H9 (cell line): ENCODE measurements at regions not wholly inside any gene's neighbourhood (a gene's known extent, or its start where the extent isn't known, plus 50 kb on each side); places are given as distances from the start of the nearest gene placed in this dataset.
"Not testable (repeated sequence)": the region's sequence is repeated elsewhere in the genome, so short reads cannot be mapped to it uniquely, and the experiment has no call there.

Experiments
- DNase-seq: peaks from one replicate; pipeline ENCODE4 v3.0.0-alpha.2; 2017
- H2AFZ ChIP-seq: one replicate; pipeline ENCODE4 v1.6.1; 2013; ENCODE audit warnings: mild to moderate bottlenecking, low read length, control low read depth, moderate library complexity
- H2AK5ac ChIP-seq: 2 replicates; pipeline ENCODE4 v1.6.1; 2013; ENCODE audit warnings: low read length, control low read depth, mixed read lengths; ENCODE audit not compliant: insufficient read length
- H2BK120ac ChIP-seq: one replicate; pipeline ENCODE4 v1.6.1; 2013; ENCODE audit warnings: low read depth, mild to moderate bottlenecking, low read length, control low read depth, inconsistent platforms; ENCODE audit not compliant: poor library complexity, severe bottlenecking
- H2BK12ac ChIP-seq: 2 replicates; pipeline ENCODE4 v1.6.1; 2013; ENCODE audit warnings: low read length, control low read depth, mixed read lengths, low read depth; ENCODE audit not compliant: insufficient read length
- H2BK15ac ChIP-seq: 2 replicates; pipeline ENCODE4 v1.6.1; 2013; ENCODE audit warnings: low read depth, low read length, control low read depth
- H2BK20ac ChIP-seq: one replicate; pipeline ENCODE4 v1.6.1; 2013; ENCODE audit warnings: low read depth, mild to moderate bottlenecking, low read length, control low read depth, inconsistent platforms; ENCODE audit not compliant: poor library complexity, severe bottlenecking
- H2BK5ac ChIP-seq: 2 replicates; pipeline ENCODE4 v1.6.1; 2013; ENCODE audit warnings: low read length, control low read depth, mixed read lengths; ENCODE audit not compliant: insufficient read length
- H3K14ac ChIP-seq: 2 replicates; pipeline ENCODE4 v1.6.1; 2013; ENCODE audit warnings: low read length, control low read depth; ENCODE audit not compliant: insufficient read depth
- H3K18ac ChIP-seq: 2 replicates; pipeline ENCODE4 v1.6.1; 2013; ENCODE audit warnings: low read depth, mild to moderate bottlenecking, mixed read lengths, low read length, control low read depth; ENCODE audit not compliant: insufficient read length
- H3K23ac ChIP-seq: 2 replicates; pipeline ENCODE4 v1.6.1; 2013; ENCODE audit warnings: low read length, control low read depth, mixed read lengths, low read depth; ENCODE audit not compliant: insufficient read length
- H3K23me2 ChIP-seq: 2 replicates; pipeline ENCODE4 v1.6.1; 2013; ENCODE audit warnings: low read depth, mild to moderate bottlenecking, mixed read lengths, low read length, control low read depth; ENCODE audit not compliant: insufficient read length, poor library complexity, severe bottlenecking
- H3K27ac ChIP-seq: 2 replicates; pipeline ENCODE4 v1.5.1; 2013; ENCODE audit warnings: low read length, control low read depth, mixed read lengths, low read depth; ENCODE audit not compliant: insufficient read length
- H3K27me3 ChIP-seq: 2 replicates; pipeline ENCODE4 v1.6.1; 2013; ENCODE audit warnings: low read length, control low read depth, inconsistent platforms; ENCODE audit not compliant: insufficient read depth
- H3K4ac ChIP-seq: 2 replicates; pipeline ENCODE4 v1.6.1; 2013; ENCODE audit warnings: low read depth, mild to moderate bottlenecking, control low read depth, inconsistent platforms, low read length, moderate library complexity
- H3K4me1 ChIP-seq: 2 replicates; pipeline ENCODE4 v1.6.1; 2013; ENCODE audit warnings: low read length, control low read depth, inconsistent platforms; ENCODE audit not compliant: insufficient read depth
- H3K4me2 ChIP-seq: 2 replicates; pipeline ENCODE4 v1.6.1; 2013; ENCODE audit warnings: low read length, control low read depth, mixed read lengths; ENCODE audit not compliant: insufficient read length, insufficient read depth
- H3K56ac ChIP-seq: 2 replicates; pipeline ENCODE4 v1.6.1; 2013; ENCODE audit warnings: low read depth, mild to moderate bottlenecking, mixed read lengths, low read length, control low read depth; ENCODE audit not compliant: insufficient read length
- H3K79me1 ChIP-seq: 2 replicates; pipeline ENCODE4 v1.6.1; 2013; ENCODE audit warnings: low read depth, mild to moderate bottlenecking, moderate library complexity, low read length, control low read depth, inconsistent platforms; ENCODE audit not compliant: insufficient read depth, poor library complexity, severe bottlenecking
- H3K79me2 ChIP-seq: 2 replicates; pipeline ENCODE4 v1.6.1; 2013; ENCODE audit warnings: low read length, control low read depth, inconsistent platforms; ENCODE audit not compliant: insufficient read depth
- H3K9ac ChIP-seq: 2 replicates; pipeline ENCODE4 v1.6.1; 2013; ENCODE audit warnings: low read length, control low read depth, mixed read lengths; ENCODE audit not compliant: insufficient read length; ENCODE audit errors: extremely low read depth
- H3K9me3 ChIP-seq: one replicate; pipeline ENCODE4 v1.6.1; 2013; ENCODE audit warnings: low read depth, low read length, inconsistent platforms; ENCODE audit not compliant: control insufficient read depth
- H3T11ph ChIP-seq: one replicate; pipeline ENCODE4 v1.6.1; 2013; ENCODE audit warnings: mild to moderate bottlenecking, low read length, control low read depth, inconsistent platforms
- H4K20me1 ChIP-seq: one replicate; pipeline ENCODE4 v1.6.1; 2013; ENCODE audit not compliant: control insufficient read depth, insufficient read length, insufficient read depth
- H4K5ac ChIP-seq: 2 replicates; pipeline ENCODE4 v1.6.1; 2013; ENCODE audit warnings: low read depth, mild to moderate bottlenecking, mixed read lengths, low read length, control low read depth; ENCODE audit not compliant: insufficient read length
- H4K8ac ChIP-seq: replicated peaks from 2 replicates; pipeline ENCODE4 v1.6.1; 2013; ENCODE audit warnings: low read length, control low read depth, mixed read lengths, low read depth; ENCODE audit not compliant: insufficient read length
- H4K91ac ChIP-seq: 2 replicates; pipeline ENCODE4 v1.6.1; 2013; ENCODE audit warnings: low read depth, mild to moderate bottlenecking, moderate library complexity, mixed read lengths, low read length, control low read depth; ENCODE audit not compliant: insufficient read length
- H3K27ac Mint-ChIP-seq, 3 experiments: 2 replicates in 2 of 3; 3 replicates in 1 of 3; pipeline ENCODE4 v1.8.0; 2020 to 2021; ENCODE audit warnings: mixed read lengths in 3 of 3, mild to moderate bottlenecking in 1 of 3, moderate library complexity in 1 of 3
- H3K27me3 Mint-ChIP-seq: 2 replicates; pipeline ENCODE4 v1.8.0; 2021; ENCODE audit warnings: low read depth, mild to moderate bottlenecking, moderate library complexity, mixed read lengths
- H3K36me3 Mint-ChIP-seq, 3 experiments: 2 replicates in 2 of 3; 3 replicates in 1 of 3; pipeline ENCODE4 v1.8.0; 2020 to 2021; ENCODE audit warnings: low read depth in 3 of 3, mixed read lengths in 3 of 3; ENCODE audit not compliant: insufficient read depth in 1 of 3
- H3K4me1 Mint-ChIP-seq, 2 experiments: 2 replicates each; pipeline ENCODE4 v1.8.0; 2020; ENCODE audit warnings: mixed read lengths in 2 of 2
- H3K4me3 Mint-ChIP-seq, 2 experiments: 2 replicates in 1 of 2; 3 replicates in 1 of 2; pipeline ENCODE4 v1.8.0; 2020 to 2021; ENCODE audit warnings: mild to moderate bottlenecking in 2 of 2, mixed read lengths in 2 of 2, moderate library complexity in 1 of 2
- H3K9me3 Mint-ChIP-seq, 2 experiments: 2 replicates in 1 of 2; 3 replicates in 1 of 2; pipeline ENCODE4 v1.8.0; 2020; ENCODE audit warnings: mild to moderate bottlenecking in 2 of 2, mixed read lengths in 2 of 2, moderate library complexity in 1 of 2
- WGBS: extraction: QIAGEN DNeasy Blood & Tissue Kit; methylation state at CpG from one replicate; pipeline ENCODE4 v1.1.7; 2013; ENCODE audit warnings: missing lambda C conversion rate, low lambda C conversion rate, mixed read lengths; ENCODE audit not compliant: insufficient read length; ENCODE audit errors: extremely low coverage; 5-methylcytosine and 5-hydroxymethylcytosine counted together
- TF ChIP-seq, protein P1 (sequence below): fragments of 200-600 bp; sonication (generic); conservative IDR thresholded peaks from 3 replicates; pipeline ENCODE4 v1.8.0; 2021; ENCODE audit warnings: antibody characterized with exemption, mild to moderate bottlenecking

DNA sequence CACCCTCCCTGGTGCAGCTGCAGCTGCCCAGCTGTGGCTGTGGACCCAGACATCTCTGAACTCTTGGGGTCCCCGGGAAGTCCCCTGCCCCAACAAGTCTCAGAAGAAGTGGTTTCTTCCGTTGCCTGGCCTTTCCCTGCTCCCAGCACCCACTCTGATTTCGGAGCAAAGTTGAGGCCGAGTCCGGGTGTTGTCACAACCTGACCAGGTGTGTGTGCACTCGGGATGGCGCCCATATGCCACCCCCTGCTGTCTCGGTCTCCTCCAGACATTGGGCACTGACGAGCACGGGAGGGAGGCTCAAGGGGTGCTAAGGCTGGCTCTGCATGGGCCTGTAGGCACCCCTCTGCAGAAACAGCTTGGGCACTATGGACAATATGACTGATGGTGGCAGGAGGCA, 1055.3 kb downstream of the REEP3 start:
- no peaks in the 10 kb centered on the region for H3K79me2 ChIP-seq
- H4K8ac ChIP-seq = no peak overlapping the region
- no peaks in the 10 kb centered on the region for H3K27me3 ChIP-seq
- H3K56ac ChIP-seq = no peak overlapping the region
- H3K9me3 Mint-ChIP-seq = peaks cover 0 to 3% of the 10 kb centered on the region in 2 experiments; a peak in 2 of 5 replicates
- H3K4ac ChIP-seq = no peak overlapping the region
- WGBS = no CpG with 5 or more reads among the region's 10 CpGs
- no peak overlapping the region for H4K91ac ChIP-seq
- no peak overlapping the region for H3K27ac ChIP-seq
- no peaks in the 10 kb centered on the region for H3K4me1 Mint-ChIP-seq
- H2BK15ac ChIP-seq = peak overlapping the region; percentile 31; the same call in 1 of the 2 replicates
- H4K5ac ChIP-seq = no peak overlapping the region
- H2BK5ac ChIP-seq = no peak overlapping the region
- H3K4me3 Mint-ChIP-seq = no peak overlapping the region
- H3K4me2 ChIP-seq = no peak overlapping the region
- no peak overlapping the region for H3K9ac ChIP-seq
- TF ChIP-seq, protein P1, sequence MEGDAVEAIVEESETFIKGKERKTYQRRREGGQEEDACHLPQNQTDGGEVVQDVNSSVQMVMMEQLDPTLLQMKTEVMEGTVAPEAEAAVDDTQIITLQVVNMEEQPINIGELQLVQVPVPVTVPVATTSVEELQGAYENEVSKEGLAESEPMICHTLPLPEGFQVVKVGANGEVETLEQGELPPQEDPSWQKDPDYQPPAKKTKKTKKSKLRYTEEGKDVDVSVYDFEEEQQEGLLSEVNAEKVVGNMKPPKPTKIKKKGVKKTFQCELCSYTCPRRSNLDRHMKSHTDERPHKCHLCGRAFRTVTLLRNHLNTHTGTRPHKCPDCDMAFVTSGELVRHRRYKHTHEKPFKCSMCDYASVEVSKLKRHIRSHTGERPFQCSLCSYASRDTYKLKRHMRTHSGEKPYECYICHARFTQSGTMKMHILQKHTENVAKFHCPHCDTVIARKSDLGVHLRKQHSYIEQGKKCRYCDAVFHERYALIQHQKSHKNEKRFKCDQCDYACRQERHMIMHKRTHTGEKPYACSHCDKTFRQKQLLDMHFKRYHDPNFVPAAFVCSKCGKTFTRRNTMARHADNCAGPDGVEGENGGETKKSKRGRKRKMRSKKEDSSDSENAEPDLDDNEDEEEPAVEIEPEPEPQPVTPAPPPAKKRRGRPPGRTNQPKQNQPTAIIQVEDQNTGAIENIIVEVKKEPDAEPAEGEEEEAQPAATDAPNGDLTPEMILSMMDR = no peak
- no peak overlapping the region for H3K27ac Mint-ChIP-seq
- no peak overlapping the region for H2BK120ac ChIP-seq
- no peak overlapping the region for H2BK12ac ChIP-seq
- H2AK5ac ChIP-seq = no peak overlapping the region
- H3K27me3 Mint-ChIP-seq = no peaks in the 10 kb centered on the region
- H2AFZ ChIP-seq = no peak overlapping the region
- no peaks in the 10 kb centered on the region; a peak in 1 of 7 replicates for H3K36me3 Mint-ChIP-seq
- H4K20me1 ChIP-seq = no peaks in the 10 kb centered on the region
- no peaks in the 10 kb centered on the region for H3K9me3 ChIP-seq
- DNase-seq = no peak
- H3K23ac ChIP-seq = no peak overlapping the region
- peaks cover 4% of the 10 kb centered on the region for H3K23me2 ChIP-seq
- H3K79me1 ChIP-seq = no peaks in the 10 kb centered on the region
- H3K18ac ChIP-seq = no peak overlapping the region
- H2BK20ac ChIP-seq = no peak overlapping the region
- H3K4me1 ChIP-seq = no peaks in the 10 kb centered on the region
- H3T11ph ChIP-seq = no peak overlapping the region
- no peak overlapping the region for H3K14ac ChIP-seq

DNA sequence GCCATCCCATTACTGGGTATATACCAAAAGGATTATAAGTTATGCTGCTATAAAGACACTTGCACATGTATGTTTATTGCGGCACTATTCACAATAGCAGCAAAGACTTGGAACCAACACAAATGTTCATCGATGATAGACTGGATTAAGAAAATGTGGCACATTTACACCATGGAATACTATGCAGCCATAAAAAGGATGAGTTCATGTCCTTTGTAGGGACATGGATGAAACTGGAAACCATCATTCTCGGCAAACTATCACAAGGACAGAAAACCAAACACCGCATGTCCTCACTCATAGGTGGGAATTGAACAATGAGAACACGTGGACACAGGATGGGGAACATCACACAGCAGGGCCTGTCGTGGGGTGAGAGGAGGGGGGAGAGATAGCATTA, 1057.6 kb downstream of the REEP3 start:
- not testable (repeated sequence) for H3K23ac ChIP-seq, H3K27me3 Mint-ChIP-seq, H4K8ac ChIP-seq, H3K4me3 Mint-ChIP-seq, H2AFZ ChIP-seq, H3K9me3 ChIP-seq, H2BK120ac ChIP-seq, H3K79me1 ChIP-seq, H3K4me2 ChIP-seq, H3K14ac ChIP-seq, DNase-seq, H3K4me1 Mint-ChIP-seq, H4K91ac ChIP-seq, H3K9me3 Mint-ChIP-seq, H2AK5ac ChIP-seq, H3K4me1 ChIP-seq, H3K79me2 ChIP-seq, H2BK20ac ChIP-seq, H2BK12ac ChIP-seq, H2BK15ac ChIP-seq, H4K5ac ChIP-seq, H3K18ac ChIP-seq, H2BK5ac ChIP-seq, H3K56ac ChIP-seq, H3K9ac ChIP-seq, H3K27ac Mint-ChIP-seq, H3K4ac ChIP-seq, H3K23me2 ChIP-seq, H3K36me3 Mint-ChIP-seq, H3K27ac ChIP-seq, H4K20me1 ChIP-seq, H3T11ph ChIP-seq, H3K27me3 ChIP-seq
- WGBS = no CpG with 5 or more reads among the region's 6 CpGs
